SHP77 (cell line): ENCODE measurements at regions not wholly inside any gene's neighbourhood (a gene's known extent, or its start where the extent isn't known, plus 50 kb on each side); places are given as distances from the start of the nearest gene placed in this dataset.
A peak's percentile ranks its signal among the peaks of the same experiment; 100 is the strongest.

Experiments
- DNase-seq, 2 experiments: peaks; one replicate each; lab custom pipeline; 2025; lab: John Stamatoyannopoulos, UW

DNA sequence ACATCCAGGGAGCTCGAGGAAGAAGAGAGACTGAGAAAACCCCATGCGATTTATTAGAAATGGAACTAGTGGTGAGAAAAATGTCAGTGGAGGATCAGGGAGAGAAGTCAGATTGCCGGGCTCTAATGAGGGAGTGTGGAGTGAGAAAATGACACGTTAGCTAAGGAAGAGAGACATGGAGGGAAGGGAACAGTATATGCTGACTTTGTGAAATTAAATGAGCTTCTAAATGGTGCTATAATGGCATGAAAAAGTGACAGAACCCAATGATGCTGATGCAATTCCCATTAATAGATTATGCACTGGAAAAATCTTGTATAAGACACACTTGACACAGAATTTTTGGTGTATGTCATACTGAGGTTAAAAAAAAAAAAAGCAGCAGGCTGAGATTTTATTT is 112.6 kb downstream of the HSPH1 start:
- DNase-seq: no peak

DNA sequence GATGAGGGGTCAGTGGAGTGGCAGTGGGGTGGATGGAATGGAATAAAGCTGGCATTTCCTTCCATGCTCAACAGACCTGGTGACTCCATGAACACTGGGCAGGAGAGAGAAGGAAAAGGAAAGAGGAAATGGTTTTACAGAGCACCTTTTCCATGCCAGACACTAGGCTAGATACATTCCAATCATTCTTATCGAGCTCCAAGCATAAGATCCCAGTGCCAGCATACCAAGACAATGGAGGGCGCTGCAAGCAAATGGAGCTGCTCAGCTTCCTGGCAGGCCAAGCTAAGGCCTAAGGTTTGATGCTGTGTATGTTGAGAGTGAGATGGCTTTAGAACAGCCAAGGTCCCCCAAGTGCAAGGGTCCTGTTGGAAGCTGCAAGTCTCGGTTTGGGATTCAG is 113.2 kb downstream of the HSPH1 start:
- DNase-seq: no peak

DNA sequence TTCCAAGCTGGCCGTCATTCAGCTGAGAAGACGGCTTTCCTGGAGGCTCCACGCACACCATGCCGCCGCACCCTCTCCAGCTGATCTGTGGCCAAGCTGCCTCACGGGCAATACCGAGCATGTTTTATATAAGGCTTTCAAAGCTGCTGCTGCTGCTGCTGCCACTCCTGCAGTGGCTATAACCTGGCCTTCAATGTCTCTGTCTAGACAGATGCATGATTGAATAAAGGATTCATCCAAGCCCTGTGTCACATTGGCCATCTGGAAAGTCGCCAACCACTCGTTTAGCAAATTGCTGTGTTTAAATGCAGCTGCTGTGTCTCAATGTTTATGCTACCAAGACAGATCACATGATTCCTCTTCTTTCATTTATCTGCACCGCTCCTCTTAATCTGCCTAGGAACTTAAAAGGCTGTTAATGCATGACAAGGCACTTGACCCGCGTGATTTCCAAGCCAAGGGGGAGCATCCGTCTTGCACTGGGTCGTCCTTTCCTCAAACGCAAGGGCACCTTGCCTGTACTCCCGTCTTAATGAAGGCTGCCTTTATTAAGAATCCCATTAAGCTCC is 114.3 kb downstream of the TEX26 start:
- peak; percentile 71 to 79 for DNase-seq

DNA sequence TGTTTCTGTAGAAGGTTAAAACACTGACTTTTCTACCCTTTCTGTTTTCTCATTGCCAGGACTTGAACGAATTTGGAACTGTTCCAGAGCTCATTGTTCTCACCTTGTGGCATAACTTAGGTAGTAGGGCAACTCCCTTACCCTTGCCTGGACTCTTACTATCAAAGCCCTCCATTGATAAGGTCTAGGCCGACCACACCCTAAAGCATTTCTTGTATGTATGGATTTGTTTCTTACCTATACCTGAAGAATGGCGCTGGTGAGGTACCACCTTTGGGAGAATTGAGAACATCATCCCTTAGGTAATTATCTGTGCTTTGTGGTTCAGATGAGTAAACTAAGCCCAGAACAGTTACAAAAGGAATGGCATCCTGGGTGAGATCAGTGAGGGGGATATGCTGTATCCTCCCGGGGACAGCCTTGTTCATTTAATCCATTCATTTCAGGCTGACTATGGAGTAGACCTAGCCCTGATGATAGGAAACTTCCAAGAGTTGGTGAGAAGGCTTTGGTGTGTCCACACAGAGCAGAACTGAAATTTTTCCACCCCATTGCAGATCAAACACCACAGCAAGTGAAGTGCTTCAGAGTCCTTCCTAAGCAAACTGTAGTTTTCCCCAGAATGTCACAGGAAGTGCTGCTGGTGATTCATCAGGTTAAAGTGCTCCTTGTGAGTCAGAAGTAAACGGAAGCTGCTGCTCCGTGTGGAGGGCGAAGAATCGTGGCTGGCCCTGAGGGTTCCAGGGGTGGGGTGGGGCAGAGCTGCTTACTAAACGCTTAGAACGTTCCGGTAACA is 113.0 kb downstream of the TEX26 start:
- peak; percentile 21 to 28 for DNase-seq

DNA sequence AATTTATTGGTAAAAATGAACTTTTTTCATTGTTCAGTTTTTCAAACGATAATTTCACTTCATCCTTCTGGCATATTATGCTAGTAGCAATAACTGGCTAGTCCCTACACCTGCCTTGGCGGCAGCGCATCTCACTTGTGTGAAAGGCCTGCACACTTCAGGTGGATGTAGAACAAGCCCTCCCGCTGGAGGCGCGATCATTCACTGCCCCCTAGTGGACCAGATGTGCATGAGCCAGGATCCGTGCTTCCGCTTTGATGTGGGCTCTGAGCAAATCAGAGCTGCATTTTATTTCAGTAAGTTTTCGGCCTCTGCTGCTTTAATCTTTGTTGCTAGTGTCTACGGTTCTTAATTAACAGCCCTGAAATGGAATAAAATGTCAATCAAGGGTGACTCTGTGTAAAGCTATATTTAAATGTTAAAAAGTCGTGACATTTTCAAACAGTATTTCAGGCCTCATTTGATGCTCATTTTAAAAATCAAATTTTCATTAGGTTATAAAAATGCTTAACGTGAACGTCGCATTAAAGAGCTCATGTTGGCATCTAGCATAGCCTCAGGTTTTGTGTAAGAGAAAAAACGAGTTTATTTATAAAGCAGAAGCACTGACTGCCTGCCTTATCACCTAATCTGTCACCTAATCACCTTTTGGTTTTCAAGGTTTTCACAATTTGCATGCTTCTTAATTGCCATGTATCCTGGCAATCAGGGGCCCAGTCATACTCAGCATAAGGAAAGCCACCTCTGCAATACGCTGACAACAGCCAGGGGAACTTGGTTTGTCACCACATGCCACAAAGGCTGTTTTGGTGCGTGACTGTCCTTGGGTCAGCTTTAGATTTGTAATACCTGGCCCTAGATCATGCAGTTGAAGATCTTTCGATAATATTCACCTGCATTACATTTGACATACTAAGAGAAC is 112.2 kb downstream of the TEX26 start:
- peak; percentile 49 to 68 for DNase-seq

DNA sequence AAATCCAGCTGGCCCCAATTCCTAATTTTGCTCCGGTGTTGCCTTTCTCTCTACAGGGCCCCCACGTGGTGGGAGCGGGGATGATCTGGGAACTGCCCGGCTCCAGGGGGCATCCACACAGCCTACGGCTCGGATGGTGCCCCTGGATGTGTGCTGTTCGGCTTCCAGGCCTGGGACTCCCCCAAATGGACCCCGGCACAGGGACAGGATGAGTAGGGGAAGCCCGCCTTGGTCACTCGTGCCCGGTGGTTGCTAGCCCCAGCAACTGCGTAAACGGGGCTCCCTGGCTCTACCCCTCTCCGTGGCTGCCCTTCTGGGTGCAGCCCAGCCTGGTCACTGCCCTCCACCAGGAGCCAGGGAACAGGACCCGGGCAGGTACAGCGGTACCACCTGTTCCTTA is 111.5 kb downstream of the TEX26 start:
- no peak for DNase-seq

DNA sequence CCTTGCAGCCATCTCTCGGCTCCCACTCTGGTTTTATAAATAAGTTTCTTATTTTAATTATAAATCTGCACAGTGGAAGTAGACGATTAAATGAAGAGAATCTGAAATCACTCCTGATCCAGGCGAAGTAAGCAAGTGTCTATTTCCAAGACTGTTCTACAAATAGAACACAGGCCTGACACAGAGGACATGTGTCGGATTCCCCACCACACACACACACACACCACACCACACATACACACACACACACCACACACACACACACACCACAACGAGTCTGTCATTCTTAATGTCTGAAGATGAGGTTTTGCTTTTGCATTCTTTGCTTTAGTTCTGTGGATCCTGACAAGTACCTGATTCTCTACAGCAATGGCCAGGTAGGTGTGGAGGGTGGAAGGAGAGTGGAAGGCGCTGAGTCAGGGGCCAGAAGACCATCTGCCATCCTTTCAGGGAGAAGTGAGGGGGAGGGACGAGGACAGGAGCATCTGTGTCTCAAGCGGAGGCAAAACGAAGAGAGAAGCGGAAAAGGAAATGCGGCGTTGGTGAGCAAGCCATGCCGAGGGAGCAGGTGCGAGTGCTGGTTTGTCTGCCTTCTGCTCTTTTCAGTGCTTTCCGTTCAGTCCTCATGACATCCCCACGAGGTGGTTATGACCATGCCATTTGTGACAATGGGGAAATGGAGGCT is 110.2 kb downstream of the TEX26 start:
- DNase-seq: no peak

DNA sequence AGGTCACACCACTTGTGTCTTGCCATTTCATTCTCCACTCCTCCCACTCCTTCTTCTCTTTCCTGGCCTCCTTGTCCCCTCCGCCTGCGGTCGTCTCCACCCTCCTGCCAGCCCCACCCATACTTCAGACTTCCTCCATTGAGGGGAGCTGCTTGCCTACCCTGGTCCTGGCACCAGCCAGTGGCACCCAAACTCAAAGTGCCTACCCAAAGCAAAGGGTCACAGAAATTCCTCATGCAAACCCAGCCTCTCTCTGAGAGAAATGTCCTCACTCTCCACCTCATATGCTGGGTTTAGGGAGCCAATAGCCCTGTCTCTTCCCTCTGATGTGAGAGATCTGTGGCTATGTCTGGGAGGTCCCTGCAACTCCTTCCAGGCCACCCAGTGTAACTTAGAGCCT is 109.6 kb downstream of the TEX26 start:
- DNase-seq: no peak

DNA sequence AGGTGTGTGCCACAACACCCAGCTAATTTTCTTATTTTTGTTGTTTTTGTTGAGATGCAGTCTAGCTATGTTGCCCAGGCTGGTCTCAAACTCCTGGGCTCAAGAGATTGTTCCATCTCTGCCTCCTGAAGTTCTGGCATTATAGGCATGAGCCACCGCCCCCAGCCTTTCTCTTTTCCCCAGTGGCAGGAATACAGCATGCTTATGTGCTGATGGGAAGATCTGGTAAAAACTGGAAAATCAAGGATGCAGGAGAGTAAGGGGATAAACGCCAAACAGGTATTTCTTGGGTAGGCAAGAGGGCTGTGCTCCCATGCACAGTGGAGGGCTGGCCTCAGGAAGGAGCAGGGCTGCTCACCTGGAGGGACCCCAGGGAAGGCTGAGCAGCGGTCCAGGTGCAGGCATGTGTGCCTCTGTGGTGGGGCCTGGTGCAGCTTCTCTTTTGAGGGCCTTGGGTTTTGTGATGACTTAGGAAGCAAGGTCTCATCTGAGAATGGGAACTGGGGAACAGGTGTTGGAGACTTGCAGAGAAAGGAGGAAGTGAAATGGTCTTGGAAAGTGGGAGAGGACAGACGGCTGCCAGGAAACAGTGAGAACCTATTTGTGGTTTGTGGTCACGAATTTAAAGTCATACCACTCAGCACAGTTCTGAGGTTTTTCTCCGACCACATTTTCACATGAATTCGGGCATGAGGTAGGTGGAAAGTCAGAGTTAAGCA is 106.5 kb downstream of the TEX26 start:
- no peak for DNase-seq

DNA sequence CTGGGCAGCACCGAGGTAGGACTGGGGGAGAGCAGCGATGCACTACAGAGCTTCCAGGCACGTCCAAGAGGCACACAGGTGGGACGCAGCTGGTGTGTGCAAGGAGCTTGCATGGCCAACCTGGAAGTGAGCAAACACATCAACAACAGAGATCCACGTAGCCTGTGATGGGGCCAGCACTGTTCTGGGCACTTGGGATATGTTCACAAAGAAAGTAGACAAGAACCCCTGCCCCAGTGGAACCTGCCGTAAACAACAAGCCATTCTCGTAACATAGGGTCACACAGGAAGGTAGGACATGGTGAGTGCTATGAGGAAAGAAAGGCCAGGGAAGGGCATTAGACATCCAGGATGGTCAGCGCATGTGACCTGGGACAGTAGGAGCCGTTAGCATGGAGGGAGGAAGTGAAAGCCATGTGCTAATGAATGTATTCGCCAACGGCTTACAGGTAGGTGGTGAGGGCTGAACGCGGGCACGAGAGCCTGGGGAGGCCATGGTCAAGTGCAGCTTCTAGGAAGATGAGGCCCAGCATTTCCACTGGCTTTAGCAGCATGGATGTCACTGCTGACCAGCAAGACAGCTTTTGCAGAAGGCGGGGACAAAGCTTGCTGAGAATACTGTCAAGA is 105.5 kb downstream of the TEX26 start:
- no peak for DNase-seq

DNA sequence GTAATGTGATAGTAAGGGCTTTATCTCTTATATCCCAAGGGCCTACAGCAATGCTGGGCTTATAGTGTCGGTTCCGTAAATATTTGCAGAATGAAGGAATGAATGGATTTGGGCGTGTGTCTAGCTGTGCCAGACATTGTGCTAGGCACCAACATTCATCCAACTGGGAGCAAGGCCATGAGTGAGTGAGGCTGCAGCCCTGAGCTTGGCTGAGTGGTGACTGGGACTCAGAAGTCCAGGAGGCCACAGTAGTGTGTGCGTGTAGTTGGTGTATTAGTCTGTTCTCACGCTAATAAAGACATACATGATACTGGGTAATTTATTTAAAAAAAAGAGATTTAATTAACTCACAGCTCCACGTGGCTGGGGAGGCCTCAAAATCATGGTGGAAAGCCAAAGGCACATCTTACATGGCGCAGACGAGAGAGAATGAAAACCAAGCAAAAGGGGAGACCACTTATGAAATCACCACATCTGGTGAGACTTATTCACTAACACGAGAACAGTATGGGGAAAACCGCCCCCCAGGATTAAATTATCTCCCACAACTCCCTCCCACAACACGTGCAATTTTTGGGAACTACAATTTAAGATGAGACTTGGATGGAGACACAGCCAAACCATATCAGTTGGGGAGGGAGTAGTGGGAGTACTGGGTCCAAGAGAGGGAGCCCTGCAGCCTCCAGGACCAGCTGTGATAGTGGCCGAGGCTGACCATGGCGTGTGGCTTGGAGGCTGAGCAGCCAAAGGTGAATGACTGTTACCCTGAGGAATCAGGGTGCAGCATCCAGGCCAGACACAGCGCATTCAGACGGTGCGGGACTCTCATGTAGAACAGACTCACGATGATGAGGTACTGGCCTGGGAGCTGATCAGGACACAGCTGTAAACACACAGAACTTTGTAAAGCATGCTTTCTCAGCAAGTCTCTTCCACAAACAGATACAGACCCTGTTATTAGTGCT is 104.6 kb downstream of the TEX26 start:
- no peak for DNase-seq

DNA sequence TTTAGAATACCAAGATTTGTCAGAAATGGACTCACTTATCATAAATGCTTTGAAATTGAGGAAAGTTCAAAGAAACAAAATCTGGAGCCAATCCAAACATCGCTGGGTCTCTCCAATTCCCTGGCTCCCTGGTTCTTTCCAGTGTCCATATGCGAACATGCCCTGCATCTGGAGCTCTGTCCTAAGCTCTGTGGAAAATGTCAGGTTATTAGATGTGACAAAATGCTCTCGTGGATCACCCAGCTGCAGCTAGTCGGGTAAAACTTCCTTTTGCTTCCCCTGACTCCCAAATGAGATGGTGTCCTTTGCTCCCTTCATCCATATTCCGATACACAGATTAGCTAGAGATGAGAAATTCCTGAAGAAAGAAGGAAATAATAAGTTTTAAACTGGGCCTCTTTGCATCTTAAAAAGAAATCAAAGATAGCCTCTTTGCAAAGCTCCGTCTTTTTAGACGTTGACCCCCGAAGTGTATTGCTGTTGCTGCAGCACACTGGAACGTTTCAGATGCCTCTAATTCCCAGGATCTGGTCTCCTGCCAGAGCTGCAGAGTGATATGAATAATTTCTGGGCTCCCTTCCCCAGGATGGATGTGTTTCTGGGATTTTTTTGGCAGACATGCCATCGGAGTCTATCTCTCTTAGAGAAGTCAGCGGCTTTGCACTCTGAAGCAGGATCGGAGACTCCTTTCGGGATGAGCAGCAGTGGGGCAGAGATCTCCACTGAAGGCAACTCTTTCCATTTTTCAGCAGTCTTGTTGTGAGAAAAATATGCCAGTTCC is 102.9 kb downstream of the TEX26 start:
- no peak for DNase-seq

DNA sequence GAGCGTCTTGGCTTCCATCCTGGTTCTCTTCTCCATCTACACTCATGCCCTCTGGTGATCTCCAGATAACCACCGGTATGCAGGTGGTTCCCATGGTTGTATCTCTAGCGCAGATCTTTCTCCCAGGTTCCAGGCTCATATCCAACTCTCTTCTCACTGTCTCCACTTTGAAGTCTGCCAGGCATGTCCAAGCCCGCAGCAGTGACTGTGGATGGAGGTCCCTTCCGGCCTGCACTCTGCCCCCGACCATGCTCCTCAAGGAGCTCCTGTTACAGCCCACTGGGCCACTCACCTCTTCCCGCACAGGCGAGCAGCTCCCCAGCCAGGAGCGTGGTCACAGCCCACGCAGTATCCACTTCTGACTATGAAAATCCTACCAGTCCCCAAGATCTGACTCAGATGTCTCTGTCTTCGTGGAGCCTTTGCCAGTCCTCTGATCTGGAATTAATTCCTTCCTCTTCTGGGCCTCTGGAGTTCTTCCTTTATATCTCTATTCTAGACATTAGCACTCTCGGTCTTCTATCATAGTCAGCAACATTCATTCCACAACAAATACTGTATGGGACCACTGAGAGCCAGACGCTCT is 100.2 kb downstream of the TEX26 start:
- no peak for DNase-seq

DNA sequence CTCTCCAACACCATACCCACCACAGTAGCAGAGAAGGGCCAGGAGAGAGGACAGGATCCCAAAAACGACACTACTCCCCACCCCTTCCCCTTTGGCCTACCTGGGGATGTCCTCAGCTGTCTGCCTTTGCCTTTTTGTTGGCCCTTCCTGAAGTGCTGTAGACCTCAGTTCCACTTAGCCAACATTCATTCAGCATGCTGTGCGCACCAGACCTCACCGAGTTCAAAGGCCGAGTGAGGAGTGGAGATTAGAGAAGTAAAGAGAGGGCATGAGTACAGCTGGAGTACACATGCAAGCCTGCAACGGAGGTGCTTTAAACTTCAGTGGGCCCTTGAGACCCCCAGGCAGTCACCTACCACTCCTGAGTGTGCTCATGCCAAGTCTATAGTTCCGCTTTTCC is 99.0 kb downstream of the TEX26 start:
- no peak for DNase-seq

DNA sequence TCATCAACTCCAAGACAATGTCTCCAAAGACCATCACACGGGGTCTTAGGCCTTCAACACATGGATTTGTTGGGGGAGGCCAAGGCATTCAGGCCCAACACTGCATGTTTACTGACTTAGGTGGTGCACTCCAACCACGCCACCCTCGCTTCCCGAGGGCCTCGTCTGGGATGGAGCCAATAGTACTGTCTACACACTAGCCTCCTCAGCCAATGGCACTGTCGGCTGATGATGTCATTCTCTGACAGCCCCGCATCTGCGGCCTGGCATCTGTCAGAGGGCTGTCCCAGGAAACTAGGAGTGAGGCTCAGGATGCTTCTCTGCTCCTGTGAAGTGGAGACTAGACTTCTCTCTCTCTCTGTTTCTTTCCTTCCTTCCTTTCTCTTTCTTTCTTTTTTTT is 96.6 kb downstream of the TEX26 start:
- peak in 1 of 2 experiments; percentile 25 for DNase-seq

DNA sequence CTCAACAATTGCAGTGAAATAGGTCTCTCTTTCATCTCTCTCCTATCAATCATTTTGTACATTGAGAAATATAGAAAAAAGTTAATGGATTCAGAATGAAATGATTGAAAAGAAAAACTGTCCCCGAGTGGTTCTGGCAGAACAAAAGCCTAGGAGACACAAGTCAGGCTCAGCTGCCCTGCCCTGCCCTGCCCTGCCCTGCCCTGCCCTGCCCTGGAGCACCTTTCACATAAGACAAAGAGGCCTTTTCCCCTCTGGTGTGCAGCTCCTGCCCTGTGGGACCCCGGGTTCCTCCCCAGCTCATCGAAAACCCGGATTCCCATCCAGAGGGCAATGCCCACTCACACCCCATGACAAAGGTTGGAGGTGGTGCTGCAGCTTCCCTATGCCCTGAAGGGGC is 94.7 kb downstream of the TEX26 start:
- DNase-seq: no peak
